ENCODE measurements at regions not wholly inside any gene's neighbourhood (a gene's known extent, or its start where the extent isn't known, plus 50 kb on each side); places are given as distances from the start of the nearest gene placed in this dataset.

GRCh38 chr3:13266005-13266404, 154.1 kb downstream of the NUP210 start:
- no peak overlapping the region for H3K9ac ChIP-seq (ENCODE audit: low read depth, low read length)
- no peaks in the 10 kb centered on the region for H3K9me3 ChIP-seq (ENCODE audit: control insufficient read depth, insufficient read depth, low read length)
- no peaks in the 10 kb centered on the region for H3K27me3 ChIP-seq (ENCODE audit: control insufficient read depth, insufficient read depth, low read length)
- no peak overlapping the region for H3K4me3 ChIP-seq (ENCODE audit: low read depth, low read length)
- no peaks in the 10 kb centered on the region for H3K4me1 ChIP-seq (ENCODE audit: control insufficient read depth, insufficient read depth, low read length)
- no peaks in the 10 kb centered on the region for H3K36me3 ChIP-seq (ENCODE audit: control insufficient read depth, insufficient read depth, low read length)

- Histone ChIP-seq H3K36me3 (ENCODE audit: control insufficient read depth, insufficient read depth, low read length) (no peaks in the 10 kb centered on the region), H3K4me1 (ENCODE audit: control insufficient read depth, insufficient read depth, low read length) (no peaks in the 10 kb centered on the region), H3K9ac (ENCODE audit: low read depth, low read length) (no peak overlapping the region), H3K4me3 (ENCODE audit: low read depth, low read length) (no peak overlapping the region), H3K27me3 (ENCODE audit: control insufficient read depth, insufficient read depth, low read length) (no peaks in the 10 kb centered on the region), H3K9me3 (ENCODE audit: control insufficient read depth, insufficient read depth, low read length) (no peaks in the 10 kb centered on the region)
These were observed 154.6 kb downstream of the NUP210 start for GRCh38 chr3:13265507-13265906.

GRCh38 chr3:13265016-13265415, 155.1 kb downstream of the NUP210 start:
- Histone ChIP-seq H3K9ac (ENCODE audit: low read depth, low read length) (no peak overlapping the region), H3K4me1 (ENCODE audit: control insufficient read depth, insufficient read depth, low read length) (no peaks in the 10 kb centered on the region), H3K4me3 (ENCODE audit: low read depth, low read length) (no peak overlapping the region), H3K36me3 (ENCODE audit: control insufficient read depth, insufficient read depth, low read length) (no peaks in the 10 kb centered on the region), H3K9me3 (ENCODE audit: control insufficient read depth, insufficient read depth, low read length) (no peaks in the 10 kb centered on the region), H3K27me3 (ENCODE audit: control insufficient read depth, insufficient read depth, low read length) (no peaks in the 10 kb centered on the region)

GRCh38 chr3:13264468-13264795, 155.7 kb downstream of the NUP210 start:
- no peak overlapping the region for H3K4me3 ChIP-seq (ENCODE audit: low read depth, low read length)
- no peaks in the 10 kb centered on the region for H3K4me1 ChIP-seq (ENCODE audit: control insufficient read depth, insufficient read depth, low read length)
- no peaks in the 10 kb centered on the region for H3K36me3 ChIP-seq (ENCODE audit: control insufficient read depth, insufficient read depth, low read length)
- no peaks in the 10 kb centered on the region for H3K27me3 ChIP-seq (ENCODE audit: control insufficient read depth, insufficient read depth, low read length)
- no peak overlapping the region for H3K9ac ChIP-seq (ENCODE audit: low read depth, low read length)
- H3K9me3 ChIP-seq (ENCODE audit: control insufficient read depth, insufficient read depth, low read length), result no peaks in the 10 kb centered on the region

GRCh38 chr3:13263770-13264467, 156.2 kb downstream of the NUP210 start:
- H3K4me3 ChIP-seq (ENCODE audit: low read depth, low read length), result no peak overlapping the region
- H3K27me3 ChIP-seq (ENCODE audit: control insufficient read depth, insufficient read depth, low read length), result no peaks in the 10 kb centered on the region
- no peaks in the 10 kb centered on the region for H3K9me3 ChIP-seq (ENCODE audit: control insufficient read depth, insufficient read depth, low read length)
- no peaks in the 10 kb centered on the region for H3K36me3 ChIP-seq (ENCODE audit: control insufficient read depth, insufficient read depth, low read length)
- H3K4me1 ChIP-seq (ENCODE audit: control insufficient read depth, insufficient read depth, low read length), result no peaks in the 10 kb centered on the region
- H3K9ac ChIP-seq (ENCODE audit: low read depth, low read length), result no peak overlapping the region

GRCh38 chr3:13262493-13263211, 157.5 kb downstream of the NUP210 start:
- Histone ChIP-seq H3K4me3 (ENCODE audit: low read depth, low read length) (no peak overlapping the region), H3K4me1 (ENCODE audit: control insufficient read depth, insufficient read depth, low read length) (no peaks in the 10 kb centered on the region)

GRCh38 chr3:13261892-13262291, 158.2 kb downstream of the NUP210 start:
- no peak overlapping the region for H3K9ac ChIP-seq (ENCODE audit: low read depth, low read length)
- no peaks in the 10 kb centered on the region for H3K27me3 ChIP-seq (ENCODE audit: control insufficient read depth, insufficient read depth, low read length)
- H3K36me3 ChIP-seq (ENCODE audit: control insufficient read depth, insufficient read depth, low read length), result no peaks in the 10 kb centered on the region
- H3K4me3 ChIP-seq (ENCODE audit: low read depth, low read length), result no peak overlapping the region
- no peaks in the 10 kb centered on the region for H3K9me3 ChIP-seq (ENCODE audit: control insufficient read depth, insufficient read depth, low read length)
- no peaks in the 10 kb centered on the region for H3K4me1 ChIP-seq (ENCODE audit: control insufficient read depth, insufficient read depth, low read length)

More at GRCh38 chr3:13262493-13263211, 157.5 kb downstream of the NUP210 start:
- H3K27me3 ChIP-seq (ENCODE audit: control insufficient read depth, insufficient read depth, low read length), result no peaks in the 10 kb centered on the region
- no peak overlapping the region for H3K9ac ChIP-seq (ENCODE audit: low read depth, low read length)
- H3K9me3 ChIP-seq (ENCODE audit: control insufficient read depth, insufficient read depth, low read length), result no peaks in the 10 kb centered on the region
- no peaks in the 10 kb centered on the region for H3K36me3 ChIP-seq (ENCODE audit: control insufficient read depth, insufficient read depth, low read length)

- Histone ChIP-seq H3K27me3 (ENCODE audit: control insufficient read depth, insufficient read depth, low read length) (no peaks in the 10 kb centered on the region), H3K4me3 (ENCODE audit: low read depth, low read length) (no peak overlapping the region), H3K9me3 (ENCODE audit: control insufficient read depth, insufficient read depth, low read length) (no peaks in the 10 kb centered on the region), H3K9ac (ENCODE audit: low read depth, low read length) (no peak overlapping the region), H3K4me1 (ENCODE audit: control insufficient read depth, insufficient read depth, low read length) (no peaks in the 10 kb centered on the region), H3K36me3 (ENCODE audit: control insufficient read depth, insufficient read depth, low read length) (no peaks in the 10 kb centered on the region)
These were observed 158.9 kb downstream of the NUP210 start for GRCh38 chr3:13261104-13261830.

- Histone ChIP-seq H3K4me1 (ENCODE audit: control insufficient read depth, insufficient read depth, low read length) (no peaks in the 10 kb centered on the region), H3K9me3 (ENCODE audit: control insufficient read depth, insufficient read depth, low read length) (no peaks in the 10 kb centered on the region), H3K27me3 (ENCODE audit: control insufficient read depth, insufficient read depth, low read length) (no peaks in the 10 kb centered on the region), H3K9ac (ENCODE audit: low read depth, low read length) (no peak overlapping the region), H3K36me3 (ENCODE audit: control insufficient read depth, insufficient read depth, low read length) (no peaks in the 10 kb centered on the region), H3K4me3 (ENCODE audit: low read depth, low read length) (no peak overlapping the region)
These were observed 159.6 kb downstream of the NUP210 start for GRCh38 chr3:13260259-13261103.

- H3K27me3 ChIP-seq (ENCODE audit: control insufficient read depth, insufficient read depth, low read length), result no peaks in the 10 kb centered on the region
- no peak overlapping the region for H3K9ac ChIP-seq (ENCODE audit: low read depth, low read length)
- no peak overlapping the region for H3K4me3 ChIP-seq (ENCODE audit: low read depth, low read length)
- H3K9me3 ChIP-seq (ENCODE audit: control insufficient read depth, insufficient read depth, low read length), result no peaks in the 10 kb centered on the region
- H3K4me1 ChIP-seq (ENCODE audit: control insufficient read depth, insufficient read depth, low read length), result no peaks in the 10 kb centered on the region
- H3K36me3 ChIP-seq (ENCODE audit: control insufficient read depth, insufficient read depth, low read length), result no peaks in the 10 kb centered on the region
These were observed 160.3 kb downstream of the NUP210 start for GRCh38 chr3:13259831-13260230.

- H3K9me3 ChIP-seq (ENCODE audit: control insufficient read depth, insufficient read depth, low read length), result no peaks in the 10 kb centered on the region
- no peaks in the 10 kb centered on the region for H3K27me3 ChIP-seq (ENCODE audit: control insufficient read depth, insufficient read depth, low read length)
- no peaks in the 10 kb centered on the region for H3K4me1 ChIP-seq (ENCODE audit: control insufficient read depth, insufficient read depth, low read length)
- H3K9ac ChIP-seq (ENCODE audit: low read depth, low read length), result no peak overlapping the region
- H3K4me3 ChIP-seq (ENCODE audit: low read depth, low read length), result no peak overlapping the region
- H3K36me3 ChIP-seq (ENCODE audit: control insufficient read depth, insufficient read depth, low read length), result no peaks in the 10 kb centered on the region
These were observed 161.1 kb downstream of the NUP210 start for GRCh38 chr3:13258986-13259514.
